OCI-LY1 (cell line): ENCODE measurements at regions not wholly inside any gene's neighbourhood (a gene's known extent, or its start where the extent isn't known, plus 50 kb on each side); places are given as distances from the start of the nearest gene placed in this dataset.

ENCODE experiments used
- CTCF ChIP-seq: fragments of 200-600 bp; sonication (generic), shearing (Covaris generic); IDR thresholded peaks from 2 replicates; pipeline ENCODE4 v1.5.1; 2017; ENCODE audit warnings: mild to moderate bottlenecking, antibody characterized with exemption, low read length, moderate library complexity, mixed read lengths
- EZH2 ChIP-seq: fragments of 200-600 bp; sonication (generic), shearing (Covaris generic); IDR thresholded peaks from 2 replicates; pipeline ENCODE4 v1.8.0; 2017; ENCODE audit warnings: borderline replicate concordance, mixed run types, mild to moderate bottlenecking, antibody characterized with exemption, low read length, moderate library complexity, mixed read lengths

GRCh38 chr13:56720841-56721240, 419.9 kb upstream of the PRR20A start:
- TF ChIP-seq CTCF (no peak), EZH2 (no peak)
